CD4-positive, alpha-beta T cell (primary cell): ENCODE measurements at regions not wholly inside any gene's neighbourhood (a gene's known extent, or its start where the extent isn't known, plus 50 kb on each side); places are given as distances from the start of the nearest gene placed in this dataset.

Experiments used
- ATAC-seq: fragments of 200-7000 bp; cut with Tn5 transposase; one replicate; pipeline ENCODE4 v1.10.0; 2022; ENCODE audit warnings: mild to moderate bottlenecking; ENCODE audit not compliant: poor library complexity
- CTCF ChIA-PET: fragments of 350-600 bp; sonication (Branson Sonifier 250); formaldehyde crosslinking; loops from one replicate; lab custom pipeline; 2021; ENCODE audit warnings: antibody characterized with exemption, inconsistent platforms; lab: Charles Lee
- POLR2A ChIA-PET: fragments of 350-600 bp; sonication (Branson Sonifier 250); formaldehyde crosslinking; loops from one replicate; lab custom pipeline; 2021; ENCODE audit warnings: antibody characterized with exemption, inconsistent platforms; lab: Charles Lee
- DNase-seq, 14 experiments: peaks; one replicate each; pipeline ENCODE4 v3.0.0-alpha.2; 2013 to 2020; ENCODE audit warnings: mixed read lengths in 2 of 14
- H3K27ac ChIP-seq, 2 donors: one replicate each; pipeline versions ENCODE4 v1.5.1 to v1.7.0; 2013; ENCODE audit warnings: low read length in 2 of 2, low read depth in 1 of 2, mild to moderate bottlenecking in 1 of 2
- H3K27me3 ChIP-seq, 2 experiments: 1 replicate in 1 of 2; 2 replicates in 1 of 2; pipeline versions ENCODE4 v1.6.1 to v1.7.0; 2013; ENCODE audit warnings: low read length in 2 of 2, control low read depth in 1 of 2, mild to moderate bottlenecking in 1 of 2, moderate library complexity in 1 of 2; ENCODE audit not compliant: insufficient read depth in 2 of 2, control insufficient read depth in 1 of 2
- H3K36me3 ChIP-seq: one replicate; pipeline ENCODE4 v1.6.1; 2013; ENCODE audit warnings: low read length, control low read depth; ENCODE audit not compliant: insufficient read depth
- H3K4me1 ChIP-seq: one replicate; pipeline ENCODE4 v1.6.1; 2013; ENCODE audit warnings: low read length, control low read depth; ENCODE audit not compliant: insufficient read depth
- H3K4me3 ChIP-seq: one replicate; pipeline ENCODE4 v1.5.1; 2013; ENCODE audit warnings: mild to moderate bottlenecking, low read length, moderate library complexity
- H3K9me3 ChIP-seq, 2 experiments: 1 replicate in 1 of 2; 2 replicates in 1 of 2; pipeline versions ENCODE4 v1.6.1 to v1.7.0; 2013; ENCODE audit warnings: low read length in 2 of 2, mild to moderate bottlenecking in 2 of 2, control low read depth in 1 of 2, moderate library complexity in 1 of 2; ENCODE audit not compliant: control insufficient read depth in 1 of 2, insufficient read depth in 1 of 2
- H3K27ac Mint-ChIP-seq: one replicate; pipeline ENCODE4 v1.8.0; 2020; ENCODE audit warnings: mixed read lengths
- H3K27me3 Mint-ChIP-seq: one replicate; pipeline ENCODE4 v1.8.0; 2021; ENCODE audit warnings: mixed read lengths
- H3K36me3 Mint-ChIP-seq: one replicate; pipeline ENCODE4 v1.8.0; 2021; ENCODE audit warnings: low read depth, mixed read lengths
- H3K4me1 Mint-ChIP-seq: one replicate; pipeline ENCODE4 v1.8.0; 2021; ENCODE audit warnings: low read depth, mixed read lengths
- H3K4me3 Mint-ChIP-seq: one replicate; pipeline ENCODE4 v1.8.0; 2020; ENCODE audit warnings: mild to moderate bottlenecking, mixed read lengths
- H3K9me3 Mint-ChIP-seq: one replicate; pipeline ENCODE4 v1.8.0; 2020; ENCODE audit warnings: mixed read lengths
- intact Hi-C, 2 experiments: fragments of 100-400 bp; cut with DNase I in 1 of 2; cut with micrococcal nuclease in 1 of 2; formaldehyde crosslinking; loops; one replicate each; pipeline versions ENCODE4 v1.15.1 to v1.9.0; 2023 to 2025; cut with DNase I, micrococcal nuclease
- TF ChIP-seq, protein P1 (sequence below): fragments of 200-600 bp; IDR thresholded peaks from one replicate; pipeline ENCODE4 v1.8.0; 2022; ENCODE audit warnings: antibody characterized with exemption, mild to moderate bottlenecking

- DNase-seq (no peak), ATAC-seq (no peak)
- Histone ChIP-seq H3K27me3 (no peaks in the 10 kb centered on the region), H3K27ac (no peak overlapping the region), H3K36me3 (no peaks in the 10 kb centered on the region), H3K4me3 (no peak overlapping the region), H3K4me1 (no peaks in the 10 kb centered on the region), H3K9me3 (no peaks in the 10 kb centered on the region)
- H3K27me3 Mint-ChIP-seq = no peaks in the 10 kb centered on the region
- no peak overlapping the region for H3K4me3 Mint-ChIP-seq
- peaks cover 10% of the 10 kb centered on the region for H3K4me1 Mint-ChIP-seq
- TF ChIP-seq, protein P1, sequence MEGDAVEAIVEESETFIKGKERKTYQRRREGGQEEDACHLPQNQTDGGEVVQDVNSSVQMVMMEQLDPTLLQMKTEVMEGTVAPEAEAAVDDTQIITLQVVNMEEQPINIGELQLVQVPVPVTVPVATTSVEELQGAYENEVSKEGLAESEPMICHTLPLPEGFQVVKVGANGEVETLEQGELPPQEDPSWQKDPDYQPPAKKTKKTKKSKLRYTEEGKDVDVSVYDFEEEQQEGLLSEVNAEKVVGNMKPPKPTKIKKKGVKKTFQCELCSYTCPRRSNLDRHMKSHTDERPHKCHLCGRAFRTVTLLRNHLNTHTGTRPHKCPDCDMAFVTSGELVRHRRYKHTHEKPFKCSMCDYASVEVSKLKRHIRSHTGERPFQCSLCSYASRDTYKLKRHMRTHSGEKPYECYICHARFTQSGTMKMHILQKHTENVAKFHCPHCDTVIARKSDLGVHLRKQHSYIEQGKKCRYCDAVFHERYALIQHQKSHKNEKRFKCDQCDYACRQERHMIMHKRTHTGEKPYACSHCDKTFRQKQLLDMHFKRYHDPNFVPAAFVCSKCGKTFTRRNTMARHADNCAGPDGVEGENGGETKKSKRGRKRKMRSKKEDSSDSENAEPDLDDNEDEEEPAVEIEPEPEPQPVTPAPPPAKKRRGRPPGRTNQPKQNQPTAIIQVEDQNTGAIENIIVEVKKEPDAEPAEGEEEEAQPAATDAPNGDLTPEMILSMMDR = no peak
- intact Hi-C loops = no loop called here
- H3K36me3 Mint-ChIP-seq = no peaks in the 10 kb centered on the region
- H3K27ac Mint-ChIP-seq = no peak overlapping the region
- CTCF ChIA-PET = interaction anchor here (1.5 kb wide), 1 partner anchor 8 kb away, joined by 3 read pairs; no protein-coding TSS in a partner anchor
- H3K9me3 Mint-ChIP-seq = no peaks in the 10 kb centered on the region
- POLR2A ChIA-PET = interaction anchor here (0.8 kb wide), 1 partner anchor 57 kb away, joined by 3 read pairs; no protein-coding TSS in a partner anchor
Measured at GRCh38 chr3:30551266-30551665, 55.1 kb upstream of the TGFBR2 start.

- no peaks in the 10 kb centered on the region for H3K36me3 Mint-ChIP-seq
- H3K27me3 Mint-ChIP-seq = no peaks in the 10 kb centered on the region
- H3K27ac ChIP-seq = no peak overlapping the region
- peaks cover 10% of the 10 kb centered on the region for H3K4me1 Mint-ChIP-seq
- ChIA-PET POLR2A (interaction anchor here (0.8 kb wide), 1 partner anchor 56 kb away, joined by 3 read pairs; no protein-coding TSS in a partner anchor), CTCF (interaction anchor here (1.5 kb wide), 1 partner anchor 8 kb away, joined by 3 read pairs; no protein-coding TSS in a partner anchor)
- TF ChIP-seq, protein P1 = no peak
- intact Hi-C loops = no loop called here
- H3K4me3 ChIP-seq = no peak overlapping the region
- DNase-seq (no peak), ATAC-seq (no peak)
- H3K27me3 ChIP-seq = no peaks in the 10 kb centered on the region
- no peaks in the 10 kb centered on the region for H3K36me3 ChIP-seq
- no peaks in the 10 kb centered on the region for H3K4me1 ChIP-seq
- H3K27ac Mint-ChIP-seq = no peak overlapping the region
- H3K4me3 Mint-ChIP-seq = no peak overlapping the region
- no peaks in the 10 kb centered on the region for H3K9me3 ChIP-seq
- H3K9me3 Mint-ChIP-seq = no peaks in the 10 kb centered on the region
Measured at GRCh38 chr3:30551927-30552326, 54.5 kb upstream of the TGFBR2 start.

DNA sequence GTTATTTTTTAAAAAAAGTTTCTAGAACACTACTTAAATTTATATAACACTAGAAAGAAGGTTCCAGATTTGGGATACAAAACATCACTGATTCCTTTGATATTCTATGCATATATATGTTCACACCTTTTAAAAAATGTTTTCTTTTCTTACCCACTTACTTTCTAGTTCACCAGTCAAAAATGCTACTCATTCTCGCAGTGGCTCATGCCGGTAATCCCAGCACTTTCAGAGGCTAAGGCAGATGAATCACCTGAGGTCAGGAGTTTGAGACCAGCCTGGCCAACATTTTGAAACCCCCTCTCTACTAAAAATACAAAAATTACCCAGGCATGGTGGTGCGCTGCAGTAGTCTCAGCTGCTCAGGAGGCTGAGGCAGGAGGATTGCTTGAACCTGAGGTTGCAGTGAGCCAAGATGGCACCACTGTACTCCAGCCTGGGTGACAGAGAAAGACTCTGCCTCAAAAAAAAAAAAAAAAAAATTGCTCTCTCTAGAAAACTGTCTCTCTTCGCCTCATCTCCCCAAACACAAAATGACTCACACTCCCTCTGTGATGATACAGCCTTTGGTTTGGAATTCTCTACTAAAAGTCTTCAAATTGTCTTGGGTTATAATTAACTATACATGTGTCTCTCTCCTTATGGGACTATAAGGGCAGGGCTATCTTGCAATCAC is 52.6 kb upstream of the TGFBR2 start:
- DNase-seq (no peak), ATAC-seq (no peak)
- Histone ChIP-seq H3K27me3 (no peaks in the 10 kb centered on the region), H3K4me3 (no peak overlapping the region), H3K27ac (no peak overlapping the region), H3K4me1 (no peaks in the 10 kb centered on the region), H3K9me3 (no peaks in the 10 kb centered on the region), H3K36me3 (no peaks in the 10 kb centered on the region)
- no peaks in the 10 kb centered on the region for H3K27me3 Mint-ChIP-seq
- H3K36me3 Mint-ChIP-seq = no peaks in the 10 kb centered on the region
- no peak overlapping the region for H3K27ac Mint-ChIP-seq
- TF ChIP-seq, protein P1 = no peak
- H3K4me1 Mint-ChIP-seq = peaks cover 10% of the 10 kb centered on the region
- no peak overlapping the region for H3K4me3 Mint-ChIP-seq
- ChIA-PET CTCF (no interaction called here), POLR2A (no interaction called here)
- intact Hi-C loops = no loop called here
- no peaks in the 10 kb centered on the region for H3K9me3 Mint-ChIP-seq
